ENCODE measurements at regions not wholly inside any gene's neighbourhood (a gene's known extent, or its start where the extent isn't known, plus 50 kb on each side); places are given as distances from the start of the nearest gene placed in this dataset.
"Not testable (repeated sequence)": the region's sequence is repeated elsewhere in the genome, so short reads cannot be mapped to it uniquely, and the experiment has no call there.

DNA sequence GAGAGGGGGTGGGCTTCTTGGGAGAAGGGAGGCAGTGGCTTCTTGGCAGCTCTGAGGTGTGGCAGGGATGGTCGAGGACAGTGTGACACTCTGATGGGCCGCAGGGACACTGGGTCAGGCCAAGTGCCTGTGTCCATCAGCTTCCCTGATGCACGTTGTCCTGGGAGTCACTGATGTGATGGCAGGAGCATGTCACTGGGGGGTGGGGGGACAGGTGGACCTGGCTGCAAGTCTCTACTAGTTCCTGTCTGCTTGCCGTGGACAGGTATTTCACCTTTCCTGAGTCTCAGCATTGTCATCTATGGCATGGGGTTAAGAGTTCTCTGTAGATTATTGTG, 592.9 kb downstream of the TBC1D22A start:
- no peak for DNase-seq

GRCh38 chr22:47354668-47355387, 592.4 kb downstream of the TBC1D22A start:
- DNase-seq: no peak

- DNase-seq: no peak
Observed at GRCh38 chr22:47352920-47353700, 590.7 kb downstream of the TBC1D22A start.

DNA sequence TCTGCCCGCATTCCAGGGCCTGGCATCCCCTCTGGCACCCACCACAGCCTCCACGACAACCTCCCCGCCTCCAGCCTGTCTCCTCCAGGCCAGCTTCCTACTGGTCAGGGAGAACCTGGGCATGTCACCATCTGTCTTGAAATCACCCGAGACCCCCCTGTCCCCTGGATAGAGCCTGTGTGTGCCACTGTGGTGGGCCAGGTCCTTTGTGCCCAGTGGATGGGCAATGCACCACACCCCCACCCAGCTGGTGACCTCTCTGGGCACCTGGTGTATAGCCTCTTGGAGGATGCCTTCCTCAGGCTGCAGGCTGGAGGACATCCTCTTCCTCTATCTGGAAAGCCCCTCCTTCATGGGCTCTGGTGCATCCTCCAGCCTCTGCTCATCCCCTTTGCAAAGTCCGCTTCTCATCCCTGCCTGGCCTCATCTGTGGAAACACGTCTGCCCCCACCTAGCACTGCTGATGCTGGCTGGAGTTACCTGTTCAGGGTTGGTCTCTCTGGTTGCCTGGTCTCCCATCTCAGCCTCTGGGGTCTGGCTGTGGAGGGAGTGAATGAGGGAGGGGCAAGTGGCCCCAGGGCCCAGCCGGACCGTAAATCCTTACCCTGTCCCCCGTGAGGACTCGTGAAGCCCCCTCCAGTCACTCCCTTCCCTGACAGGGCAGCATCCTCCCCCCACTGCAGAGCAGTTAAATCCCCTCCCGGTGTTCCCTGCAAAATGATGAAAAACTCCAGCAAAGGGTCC, 589.6 kb downstream of the TBC1D22A start:
- no peak for DNase-seq

GRCh38 chr22:47346287-47346686, 583.8 kb downstream of the TBC1D22A start:
- not testable (repeated sequence) for DNase-seq

- DNase-seq: no peak
Observed at GRCh38 chr22:47345025-47345424, 582.6 kb downstream of the TBC1D22A start.

GRCh38 chr22:47344414-47344813, 582.0 kb downstream of the TBC1D22A start:
- no peak for DNase-seq

- no peak for DNase-seq
Observed at GRCh38 chr22:47343611-47344010, 581.2 kb downstream of the TBC1D22A start.

DNA sequence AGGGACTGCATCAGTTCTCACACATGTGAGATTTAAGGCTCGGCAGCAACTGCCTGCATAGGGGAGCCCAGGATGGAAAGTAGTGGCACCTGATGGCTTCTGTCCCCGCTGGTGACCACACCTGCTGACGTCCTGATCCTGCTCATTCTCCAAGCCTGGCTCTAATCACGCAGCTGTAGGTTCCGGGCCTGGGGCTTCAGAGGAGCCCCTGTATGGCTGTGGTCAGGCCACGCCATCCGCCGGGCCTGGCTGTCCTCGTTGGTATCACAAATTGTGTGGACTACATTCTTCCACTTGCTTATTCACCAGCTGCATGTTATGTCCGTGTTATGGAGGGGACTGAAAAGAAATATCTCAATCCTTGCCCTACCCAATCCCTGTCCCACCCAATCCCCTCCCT, 580.0 kb downstream of the TBC1D22A start:
- DNase-seq: no peak

DNA sequence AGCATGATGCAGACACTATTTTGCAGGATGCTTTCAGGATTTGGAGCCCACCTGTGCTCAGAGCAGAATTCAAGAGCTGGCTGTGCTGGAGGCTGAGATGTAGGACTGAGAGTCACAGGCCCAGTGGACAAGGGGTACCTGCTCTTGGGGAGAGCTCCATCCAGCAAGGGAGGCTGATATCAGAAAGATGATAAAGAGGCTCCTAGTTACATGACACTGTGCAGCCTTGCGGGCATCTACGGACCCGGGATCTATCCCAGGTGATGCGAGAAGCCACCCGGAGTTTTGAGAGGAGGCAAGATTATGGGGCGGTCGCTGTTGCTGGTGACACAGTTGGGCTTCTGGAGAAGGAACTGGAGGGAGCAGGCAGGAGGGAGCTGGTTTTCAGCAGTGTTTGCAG, 579.0 kb downstream of the TBC1D22A start:
- DNase-seq: no peak

GRCh38 chr22:47340851-47341436, 578.5 kb downstream of the TBC1D22A start:
- DNase-seq: no peak

DNA sequence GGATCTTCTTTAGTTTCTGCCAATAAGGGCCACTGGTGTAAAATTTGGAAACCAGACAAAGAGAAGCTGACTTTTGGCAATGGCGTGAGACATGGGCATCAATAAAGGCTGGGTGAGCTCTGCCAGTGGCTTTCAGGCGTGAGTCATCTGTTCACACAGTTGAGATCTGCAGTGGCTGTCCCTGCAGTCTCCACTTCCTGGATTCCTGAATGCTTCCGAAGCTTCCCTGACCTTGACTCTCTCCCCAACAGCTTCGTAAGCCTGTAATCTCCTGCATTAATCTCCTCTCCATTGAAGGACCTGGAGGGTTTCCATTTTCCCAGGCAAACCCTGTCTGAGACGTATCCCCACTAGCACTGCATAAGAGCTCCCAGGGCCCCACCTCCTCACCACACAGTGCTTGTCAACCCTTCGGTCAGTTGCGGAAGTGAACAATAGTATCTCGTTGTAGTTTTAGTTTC, 574.7 kb downstream of the TBC1D22A start:
- no peak for DNase-seq

GRCh38 chr22:47335958-47336357, 573.5 kb downstream of the TBC1D22A start:
- DNase-seq: no peak

DNA sequence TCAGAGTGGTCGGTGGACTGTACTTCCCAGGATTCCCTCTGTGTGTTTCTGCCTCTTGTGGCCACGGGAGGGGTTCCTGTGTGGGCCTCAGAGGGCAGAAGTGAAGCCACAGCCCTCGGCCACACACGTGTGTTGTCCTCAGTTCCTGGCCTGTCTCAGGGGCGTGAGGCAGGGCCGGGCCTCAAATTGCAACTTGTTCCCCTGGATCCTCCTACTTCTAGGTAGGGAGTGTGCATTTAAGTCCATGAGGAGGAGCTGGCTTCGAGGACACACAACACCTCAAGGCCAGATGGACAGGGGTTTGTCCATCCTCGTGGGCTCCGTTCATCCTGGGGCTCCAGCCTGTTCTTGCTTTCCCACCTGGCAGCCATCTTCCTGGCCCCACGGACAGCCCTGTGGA, 573.0 kb downstream of the TBC1D22A start:
- no peak for DNase-seq

DNA sequence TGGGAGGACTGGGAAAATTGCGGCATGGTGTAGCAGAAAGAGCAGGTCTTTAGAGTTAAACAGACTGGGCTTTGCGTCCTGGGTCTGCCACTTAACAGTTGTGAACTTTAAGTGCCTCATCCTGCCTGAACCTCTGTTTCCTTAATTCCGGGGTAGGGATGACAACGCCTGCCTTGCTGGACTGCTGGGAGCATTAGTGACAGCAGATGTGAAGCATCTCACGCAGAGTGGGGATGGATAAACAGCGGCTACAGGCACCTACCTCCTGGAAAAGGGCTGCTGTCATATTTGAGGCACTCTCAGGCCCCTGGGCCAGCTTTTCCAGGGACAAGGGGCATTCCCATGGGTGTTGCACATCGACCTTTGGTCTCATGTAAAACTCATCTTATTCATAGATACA, 572.2 kb downstream of the TBC1D22A start:
- DNase-seq: no peak

GRCh38 chr22:47333625-47334024, 571.2 kb downstream of the TBC1D22A start:
- DNase-seq: no peak

GRCh38 chr22:47332246-47332980, 570.0 kb downstream of the TBC1D22A start:
- no peak for DNase-seq

DNA sequence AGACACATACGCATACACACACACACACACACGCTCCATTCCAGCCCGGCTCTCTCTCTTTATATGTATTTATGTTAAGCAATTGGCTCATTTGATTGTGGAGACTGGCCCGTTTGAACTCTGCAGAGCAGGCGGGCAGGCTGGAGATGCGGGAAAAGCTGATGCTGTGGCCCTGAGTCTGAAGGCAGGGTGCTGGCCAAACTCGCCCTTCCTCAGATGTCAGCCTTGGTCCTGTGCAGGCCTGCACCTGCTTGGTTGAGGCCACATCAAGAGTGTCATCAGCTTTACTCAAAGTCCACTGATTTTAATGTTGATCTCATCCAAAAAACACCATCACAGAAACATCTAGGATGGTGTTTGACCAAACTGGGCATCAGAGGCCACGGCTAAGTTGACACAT, 569.3 kb downstream of the TBC1D22A start:
- no peak for DNase-seq

DNA sequence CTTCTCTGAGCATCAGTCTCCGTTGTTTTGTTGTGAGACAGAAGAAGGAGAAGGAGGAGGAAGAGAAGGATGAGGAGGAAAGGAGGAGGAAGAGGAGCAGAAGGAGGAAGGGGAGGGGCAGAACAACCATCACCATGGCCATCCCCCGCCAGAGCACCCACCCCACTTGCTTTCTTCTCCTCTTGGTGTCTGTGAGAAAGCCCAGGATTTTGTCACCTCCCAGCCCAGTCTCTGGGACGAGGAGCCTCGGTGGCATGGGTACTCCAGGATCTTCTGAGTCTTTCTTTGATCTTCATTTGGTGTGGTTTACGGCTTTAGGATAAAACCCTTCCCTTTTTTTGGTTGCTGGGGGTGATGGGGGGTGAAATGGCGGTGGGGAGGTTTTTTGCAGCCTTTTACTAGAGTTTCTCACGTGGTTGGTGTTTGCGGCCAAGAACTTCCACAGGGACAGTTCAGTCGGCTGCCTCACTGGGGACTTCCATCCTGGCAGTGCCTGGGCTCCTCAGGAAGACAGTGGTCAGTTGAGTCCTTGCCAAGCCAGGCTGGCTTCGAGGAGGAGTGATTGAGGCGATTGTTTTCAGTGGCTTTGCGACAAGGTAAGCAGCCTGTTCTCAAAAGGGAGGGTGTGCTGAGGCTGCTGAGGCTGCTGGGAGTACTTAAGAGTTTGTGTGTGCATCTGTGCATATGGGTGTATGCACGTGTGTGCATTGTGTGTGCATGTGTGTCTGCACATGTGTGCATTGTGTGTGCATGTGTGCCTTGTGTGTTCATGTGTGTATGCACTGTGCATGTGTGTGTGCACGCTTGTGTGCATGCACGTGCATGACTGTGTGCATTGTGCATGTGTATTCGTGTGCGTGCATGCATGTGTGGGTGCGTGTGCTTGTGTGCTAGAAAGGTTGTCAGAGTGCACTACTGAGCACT, 567.5 kb downstream of the TBC1D22A start:
- DNase-seq: no peak

- DNase-seq: no peak
Observed at GRCh38 chr22:47328550-47329243, 566.2 kb downstream of the TBC1D22A start.

GRCh38 chr22:47327241-47327640, 564.8 kb downstream of the TBC1D22A start:
- no peak for DNase-seq

Data from NCI-H1930 (cell line).